ENCODE measurements at regions not wholly inside any gene's neighbourhood (a gene's known extent, or its start where the extent isn't known, plus 50 kb on each side); places are given as distances from the start of the nearest gene placed in this dataset.

DNA sequence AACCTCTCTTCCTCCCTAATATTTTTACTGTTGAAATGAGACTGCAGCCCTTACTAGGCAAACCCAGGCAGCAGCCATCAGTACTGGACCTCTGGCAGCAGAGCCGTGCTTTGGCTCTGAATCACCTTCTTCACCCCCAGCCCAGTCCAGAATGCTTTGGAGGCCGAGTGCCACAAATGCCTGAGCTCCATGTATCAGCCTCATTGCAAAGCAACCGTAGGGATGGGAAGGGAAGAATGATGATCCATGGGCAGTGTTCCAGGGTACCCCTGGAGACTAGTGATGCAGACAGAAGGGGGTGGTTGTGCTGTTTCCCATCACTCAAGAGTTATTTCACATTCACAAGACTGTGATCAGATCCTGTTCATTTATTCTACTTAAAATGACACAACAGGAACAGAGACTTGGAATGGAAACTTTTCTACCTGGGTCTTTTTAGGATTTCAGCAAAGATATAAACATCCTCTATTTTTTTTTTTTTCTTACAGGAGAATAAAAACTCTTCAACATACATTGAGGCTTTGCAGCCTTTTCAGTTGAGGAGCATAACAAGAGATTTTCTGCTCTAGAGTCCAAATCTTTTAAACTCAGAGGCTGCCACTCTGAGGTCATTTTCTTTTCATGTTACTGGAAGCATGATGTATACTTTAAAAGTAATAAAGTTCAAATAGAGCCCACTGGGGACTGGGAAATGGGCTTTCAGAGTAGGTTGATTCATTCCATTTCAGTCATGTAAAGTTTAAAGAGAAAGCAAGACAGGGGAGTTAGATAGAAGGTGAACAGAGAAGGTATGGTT, 138.3 kb downstream of the KCNJ2 start:
- TF ChIP-seq EZH2 (IDR thresholded peaks at IDR 0.05; ENCODE audit: borderline replicate concordance) = no peak
- no peak for TF ChIP-seq CTCF (IDR thresholded peaks at IDR 0.05; ENCODE audit: poor library complexity)

Measured in hepatocyte (in vitro differentiated cells).